Posterior vena cava (tissue), 2 donors: ENCODE measurements at regions not wholly inside any gene's neighbourhood (a gene's known extent, or its start where the extent isn't known, plus 50 kb on each side); places are given as distances from the start of the nearest gene placed in this dataset.
"Not testable (repeated sequence)": the region's sequence is repeated elsewhere in the genome, so short reads cannot be mapped to it uniquely, and the experiment has no call there.

Source experiments
- DNase-seq: peaks from one replicate; pipeline ENCODE4 v3.0.0-alpha.2; 2020; ENCODE audit warnings: low spot score
- intact Hi-C, 2 donors: fragments of 100-400 bp; cut with DNase I; formaldehyde crosslinking; loops; one replicate each; pipeline versions ENCODE4 v1.14.1 to v1.14.2; 2022 to 2023
- donor health status: DM: yes; HTN: yes; CAD: no.
- donor health status: DM: yes; HTN: yes; CAD: no.

GRCh38 chr5:161051920-161052500 lies 200.0 kb upstream of the ATP10B start:
- DNase-seq, result no peak

GRCh38 chr5:161047024-161047423 lies 195.0 kb upstream of the ATP10B start:
- no peak for DNase-seq
- intact Hi-C loops, result no loop called here

More at GRCh38 chr5:161051920-161052500, 200.0 kb upstream of the ATP10B start:
- intact Hi-C loops, result no loop called here

- intact Hi-C loops, result no loop called here
- no peak for DNase-seq
Observed at GRCh38 chr5:161042862-161043261, 190.9 kb upstream of the ATP10B start.

GRCh38 chr5:161042443-161042842 lies 190.4 kb upstream of the ATP10B start:
- no peak for DNase-seq
- intact Hi-C loops, result no loop called here

GRCh38 chr5:161040818-161041217 lies 188.8 kb upstream of the ATP10B start:
- DNase-seq, result no peak
- intact Hi-C loops, result no loop called here

- intact Hi-C loops, result no loop called here
- no peak for DNase-seq
Observed at GRCh38 chr5:161036296-161036695, 184.3 kb upstream of the ATP10B start.

GRCh38 chr5:161034451-161034850 lies 182.4 kb upstream of the ATP10B start:
- intact Hi-C loops, result no loop called here
- no peak for DNase-seq

- DNase-seq, result no peak
- intact Hi-C loops, result no loop called here
Observed at GRCh38 chr5:161030229-161030628, 178.2 kb upstream of the ATP10B start.

- DNase-seq, result no peak
- intact Hi-C loops, result no loop called here
Observed at GRCh38 chr5:161027763-161028162, 175.8 kb upstream of the ATP10B start.

GRCh38 chr5:161023551-161023950 lies 171.5 kb upstream of the ATP10B start:
- intact Hi-C loops, result no loop called here
- DNase-seq, result no peak

- intact Hi-C loops, result no loop called here
- no peak for DNase-seq
Observed at GRCh38 chr5:161022151-161022550, 170.1 kb upstream of the ATP10B start.

GRCh38 chr5:161009817-161010216 lies 157.8 kb upstream of the ATP10B start:
- no peak for DNase-seq
- intact Hi-C loops, result no loop called here

GRCh38 chr5:161009194-161009593 lies 157.2 kb upstream of the ATP10B start:
- DNase-seq, result no peak

GRCh38 chr5:161007879-161008278 lies 155.9 kb upstream of the ATP10B start:
- intact Hi-C loops, result no loop called here
- DNase-seq, result no peak

More at GRCh38 chr5:161009194-161009593, 157.2 kb upstream of the ATP10B start:
- intact Hi-C loops, result no loop called here

GRCh38 chr5:161002571-161003074 lies 150.6 kb upstream of the ATP10B start:
- intact Hi-C loops, result no loop called here
- DNase-seq, result no peak

- intact Hi-C loops, result no loop called here
Observed at GRCh38 chr5:161001604-161002003, 149.6 kb upstream of the ATP10B start.

GRCh38 chr5:161001142-161001541 lies 149.1 kb upstream of the ATP10B start:
- intact Hi-C loops, DNase-seq: not testable (repeated sequence)

More at GRCh38 chr5:161001604-161002003, 149.6 kb upstream of the ATP10B start:
- no peak for DNase-seq

- DNase-seq, result no peak
- intact Hi-C loops, result no loop called here
Observed at GRCh38 chr5:160991205-160991604, 139.2 kb upstream of the ATP10B start.

GRCh38 chr5:160979385-160979784 lies 127.4 kb upstream of the ATP10B start:
- DNase-seq, result no peak
- intact Hi-C loops, result no loop called here

GRCh38 chr5:160978944-160979343 lies 126.9 kb upstream of the ATP10B start:
- DNase-seq, result no peak

GRCh38 chr5:160976181-160976580 lies 124.2 kb upstream of the ATP10B start:
- DNase-seq, result no peak
- intact Hi-C loops, result no loop called here

More at GRCh38 chr5:160978944-160979343, 126.9 kb upstream of the ATP10B start:
- intact Hi-C loops, result no loop called here
